ENCODE measurements at regions not wholly inside any gene's neighbourhood (a gene's known extent, or its start where the extent isn't known, plus 50 kb on each side); places are given as distances from the start of the nearest gene placed in this dataset.

GRCh38 chr18:65522907-65523306, 227.9 kb upstream of the CDH7 start:
- no peak overlapping the region for H3K4me3 ChIP-seq (ENCODE audit: low read depth, low read length)
- TF ChIP-seq CTCF (IDR thresholded peaks at IDR 0.05; ENCODE audit: borderline replicate concordance, insufficient read depth, low read depth, low read length) = no peak

GRCh38 chr18:65516209-65516608, 234.6 kb upstream of the CDH7 start:
- TF ChIP-seq CTCF (IDR thresholded peaks at IDR 0.05; ENCODE audit: borderline replicate concordance, insufficient read depth, low read depth, low read length) = no peak
- no peak overlapping the region for H3K4me3 ChIP-seq (ENCODE audit: low read depth, low read length)

- H3K4me3 ChIP-seq (ENCODE audit: low read depth, low read length) = no peak overlapping the region
- TF ChIP-seq CTCF (IDR thresholded peaks at IDR 0.05; ENCODE audit: borderline replicate concordance, insufficient read depth, low read depth, low read length) = no peak
These were observed 252.2 kb upstream of the CDH7 start for GRCh38 chr18:65498605-65499004.

GRCh38 chr18:65487569-65487968, 263.2 kb upstream of the CDH7 start:
- TF ChIP-seq CTCF (IDR thresholded peaks at IDR 0.05; ENCODE audit: borderline replicate concordance, insufficient read depth, low read depth, low read length) = no peak
- H3K4me3 ChIP-seq (ENCODE audit: low read depth, low read length) = no peak overlapping the region

GRCh38 chr18:65477455-65477854, 273.4 kb upstream of the CDH7 start:
- H3K4me3 ChIP-seq (ENCODE audit: low read depth, low read length) = no peak overlapping the region
- no peak for TF ChIP-seq CTCF (IDR thresholded peaks at IDR 0.05; ENCODE audit: borderline replicate concordance, insufficient read depth, low read depth, low read length)

GRCh38 chr18:65468881-65469280, 281.9 kb upstream of the CDH7 start:
- TF ChIP-seq CTCF (IDR thresholded peaks at IDR 0.05; ENCODE audit: borderline replicate concordance, insufficient read depth, low read depth, low read length) = no peak
- H3K4me3 ChIP-seq (ENCODE audit: low read depth, low read length) = no peak overlapping the region

- no peak overlapping the region for H3K4me3 ChIP-seq (ENCODE audit: low read depth, low read length)
- no peak for TF ChIP-seq CTCF (IDR thresholded peaks at IDR 0.05; ENCODE audit: borderline replicate concordance, insufficient read depth, low read depth, low read length)
These were observed 286.5 kb upstream of the CDH7 start for GRCh38 chr18:65464361-65464760.

Measured in GM12875 (cell line).